ENCODE measurements at regions not wholly inside any gene's neighbourhood (a gene's known extent, or its start where the extent isn't known, plus 50 kb on each side); places are given as distances from the start of the nearest gene placed in this dataset.

DNA sequence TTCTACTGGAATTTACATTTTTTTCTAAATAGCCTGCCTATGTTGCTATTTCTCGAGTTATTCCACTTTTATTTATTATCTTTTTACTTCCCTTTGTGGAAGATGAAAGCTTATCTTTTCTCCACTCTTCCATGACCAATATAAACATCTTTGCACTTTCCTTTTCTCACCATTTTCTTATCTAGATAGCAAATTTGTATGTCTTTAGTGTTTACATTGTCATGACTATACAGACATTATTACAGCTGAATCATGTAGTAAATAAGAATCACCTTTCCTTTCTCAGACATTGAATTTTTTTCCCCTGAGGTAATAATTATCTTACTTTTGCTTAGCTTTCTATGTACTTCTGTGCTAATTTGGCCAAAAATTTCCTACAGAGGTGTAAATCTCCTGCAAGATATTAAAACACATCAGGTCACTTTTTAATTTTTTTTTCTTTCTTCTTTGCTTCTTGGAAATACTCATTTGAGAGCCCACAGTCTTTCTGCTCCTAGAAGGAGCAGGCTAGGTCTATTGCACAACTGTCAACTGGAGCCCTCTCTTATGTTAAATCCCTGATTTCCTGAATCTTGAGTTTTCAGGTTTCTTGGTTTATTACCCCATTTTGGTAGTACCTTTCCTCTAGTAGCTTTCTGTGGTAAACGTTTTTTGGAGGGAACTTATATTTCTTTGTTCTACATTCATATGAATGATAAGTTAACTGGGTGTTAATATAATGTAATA is 109.0 kb upstream of the ATP2B1 start:
- TF ChIP-seq, protein P1, sequence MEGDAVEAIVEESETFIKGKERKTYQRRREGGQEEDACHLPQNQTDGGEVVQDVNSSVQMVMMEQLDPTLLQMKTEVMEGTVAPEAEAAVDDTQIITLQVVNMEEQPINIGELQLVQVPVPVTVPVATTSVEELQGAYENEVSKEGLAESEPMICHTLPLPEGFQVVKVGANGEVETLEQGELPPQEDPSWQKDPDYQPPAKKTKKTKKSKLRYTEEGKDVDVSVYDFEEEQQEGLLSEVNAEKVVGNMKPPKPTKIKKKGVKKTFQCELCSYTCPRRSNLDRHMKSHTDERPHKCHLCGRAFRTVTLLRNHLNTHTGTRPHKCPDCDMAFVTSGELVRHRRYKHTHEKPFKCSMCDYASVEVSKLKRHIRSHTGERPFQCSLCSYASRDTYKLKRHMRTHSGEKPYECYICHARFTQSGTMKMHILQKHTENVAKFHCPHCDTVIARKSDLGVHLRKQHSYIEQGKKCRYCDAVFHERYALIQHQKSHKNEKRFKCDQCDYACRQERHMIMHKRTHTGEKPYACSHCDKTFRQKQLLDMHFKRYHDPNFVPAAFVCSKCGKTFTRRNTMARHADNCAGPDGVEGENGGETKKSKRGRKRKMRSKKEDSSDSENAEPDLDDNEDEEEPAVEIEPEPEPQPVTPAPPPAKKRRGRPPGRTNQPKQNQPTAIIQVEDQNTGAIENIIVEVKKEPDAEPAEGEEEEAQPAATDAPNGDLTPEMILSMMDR (IDR thresholded peaks at IDR 0.05 in 8 of 11, conservative IDR thresholded peaks at IDR 0.05 in 3 of 11): no peak
- TF ChIP-seq POLR2A (IDR thresholded peaks at IDR 0.05): no peak

All from spleen (tissue), 7 donors.